GM12878 (cell line): ENCODE measurements at regions not wholly inside any gene's neighbourhood (a gene's known extent, or its start where the extent isn't known, plus 50 kb on each side); places are given as distances from the start of the nearest gene placed in this dataset.

ENCODE experiments used
- BRCA1 ChIP-seq: IDR thresholded peaks from 2 replicates; pipeline ENCODE4 v1.6.1; 2011; ENCODE audit warnings: low read depth, low read length, improper control_type of control experiment
- GATAD2B ChIP-seq: fragments of 450-650 bp; conservative IDR thresholded peaks from 2 replicates; pipeline ENCODE4 v1.6.1; 2017; ENCODE audit warnings: low read depth, mild to moderate bottlenecking, moderate library complexity
- MTA2 ChIP-seq: fragments of 450-650 bp; IDR thresholded peaks from 2 replicates; pipeline ENCODE4 v1.6.1; 2016; ENCODE audit warnings: low read depth, mild to moderate bottlenecking, moderate library complexity
- NFXL1 ChIP-seq: fragments of 450-650 bp; IDR thresholded peaks from 2 replicates; pipeline ENCODE4 v1.6.1; 2017; ENCODE audit warnings: antibody characterized with exemption, mild to moderate bottlenecking, borderline replicate concordance
- RELA ChIP-seq: fragments of 450-650 bp; IDR thresholded peaks from 2 replicates; pipeline ENCODE4 v1.8.0; 2014; ENCODE audit warnings: borderline replicate concordance; ENCODE audit not compliant: partially characterized antibody
- RFX5 ChIP-seq: IDR thresholded peaks from 2 replicates; pipeline ENCODE4 v1.6.1; 2011; ENCODE audit warnings: low read depth, low read length, improper control_type of control experiment
- ZNF274 ChIP-seq: IDR thresholded peaks from one replicate; pipeline ENCODE4 v1.8.0; 2011; ENCODE audit not compliant: insufficient read length, insufficient read depth
- TF ChIP-seq, protein P1 (sequence below), 3 experiments: IDR thresholded peaks in 2 of 3; conservative IDR thresholded peaks in 1 of 3; 2 replicates each; pipeline ENCODE4 v1.5.1; 2011; ENCODE audit warnings: low read depth in 3 of 3, low read length in 3 of 3, mild to moderate bottlenecking in 3 of 3, control low read depth in 2 of 3, moderate library complexity in 2 of 3, inconsistent platforms in 1 of 3, mixed read lengths in 1 of 3; ENCODE audit not compliant: control insufficient read depth in 2 of 3, insufficient read depth in 1 of 3; ENCODE audit errors: extremely low read depth in 1 of 3

DNA sequence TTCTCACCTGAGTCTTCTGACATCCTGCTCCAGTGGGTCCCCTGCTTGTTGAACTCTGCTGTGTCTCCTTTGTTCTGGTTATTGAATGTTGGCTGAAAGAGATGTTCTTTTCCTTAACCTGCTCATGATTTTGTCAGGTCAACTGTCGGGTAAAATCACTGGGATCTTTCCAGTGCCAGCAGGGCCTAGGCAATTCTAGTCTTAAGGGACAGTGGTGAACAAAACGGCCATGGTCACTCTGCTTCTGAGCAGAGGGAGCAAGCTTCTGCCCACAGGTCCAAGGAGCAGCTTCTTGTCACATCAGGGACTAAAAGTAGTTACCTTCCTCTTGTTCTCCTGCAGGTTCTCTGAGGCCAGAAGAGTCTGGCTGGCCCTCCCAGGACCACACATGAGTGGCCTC lies 65.6 kb downstream of the SEC61B start:
- no peak for TF ChIP-seq RELA
- TF ChIP-seq ZNF274 = no peak
- TF ChIP-seq GATAD2B = no peak
- no peak for TF ChIP-seq MTA2
- TF ChIP-seq BRCA1 = no peak
- TF ChIP-seq, protein P1, sequence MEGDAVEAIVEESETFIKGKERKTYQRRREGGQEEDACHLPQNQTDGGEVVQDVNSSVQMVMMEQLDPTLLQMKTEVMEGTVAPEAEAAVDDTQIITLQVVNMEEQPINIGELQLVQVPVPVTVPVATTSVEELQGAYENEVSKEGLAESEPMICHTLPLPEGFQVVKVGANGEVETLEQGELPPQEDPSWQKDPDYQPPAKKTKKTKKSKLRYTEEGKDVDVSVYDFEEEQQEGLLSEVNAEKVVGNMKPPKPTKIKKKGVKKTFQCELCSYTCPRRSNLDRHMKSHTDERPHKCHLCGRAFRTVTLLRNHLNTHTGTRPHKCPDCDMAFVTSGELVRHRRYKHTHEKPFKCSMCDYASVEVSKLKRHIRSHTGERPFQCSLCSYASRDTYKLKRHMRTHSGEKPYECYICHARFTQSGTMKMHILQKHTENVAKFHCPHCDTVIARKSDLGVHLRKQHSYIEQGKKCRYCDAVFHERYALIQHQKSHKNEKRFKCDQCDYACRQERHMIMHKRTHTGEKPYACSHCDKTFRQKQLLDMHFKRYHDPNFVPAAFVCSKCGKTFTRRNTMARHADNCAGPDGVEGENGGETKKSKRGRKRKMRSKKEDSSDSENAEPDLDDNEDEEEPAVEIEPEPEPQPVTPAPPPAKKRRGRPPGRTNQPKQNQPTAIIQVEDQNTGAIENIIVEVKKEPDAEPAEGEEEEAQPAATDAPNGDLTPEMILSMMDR (IDR thresholded peaks at IDR 0.05 in 2 of 3, conservative IDR thresholded peaks at IDR 0.05 in 1 of 3; ENCODE audit: control insufficient read depth in 2 of 3, extremely low read depth in 1 of 3, insufficient read depth in 1 of 3, low read depth in 3 of 3, low read length in 3 of 3) = no peak
- no peak for TF ChIP-seq NFXL1
- no peak for TF ChIP-seq RFX5
